SK-N-MC (cell line): ENCODE measurements at regions not wholly inside any gene's neighbourhood (a gene's known extent, or its start where the extent isn't known, plus 50 kb on each side); places are given as distances from the start of the nearest gene placed in this dataset.

Experiments
- EZH2 ChIP-seq: fragments of 200-600 bp; sonication (generic); IDR thresholded peaks from one replicate; pipeline ENCODE4 v1.6.1; 2017; ENCODE audit warnings: antibody characterized with exemption
- FOXP2 ChIP-seq: optimal IDR thresholded peaks from 2 replicates; pipeline ENCODE3; 2011; ENCODE audit warnings: mild to moderate bottlenecking, moderate library complexity; ENCODE audit not compliant: insufficient read depth; ENCODE audit errors: extremely low read length, control extremely low read depth
- POLR2AphosphoS5 ChIP-seq: IDR thresholded peaks from 2 replicates; pipeline ENCODE4 v1.6.1; 2012; ENCODE audit warnings: mild to moderate bottlenecking, low read depth, low read length, borderline replicate concordance

- TF ChIP-seq EZH2 (no peak), POLR2AphosphoS5 (no peak), FOXP2 (no peak)
Measured at GRCh38 chr5:67310169-67310568, 113.6 kb upstream of the CD180 start.
